Duodenal mucosa (tissue), 2 donors: ENCODE measurements at regions not wholly inside any gene's neighbourhood (a gene's known extent, or its start where the extent isn't known, plus 50 kb on each side); places are given as distances from the start of the nearest gene placed in this dataset.

ENCODE experiments used
- H3K27ac ChIP-seq: one replicate; pipeline ENCODE4 v1.7.0; 2013; ENCODE audit warnings: low read depth, low read length
- H3K27me3 ChIP-seq, 2 donors: one replicate each; pipeline ENCODE4 v1.7.0; 2013; ENCODE audit warnings: low read length in 2 of 2, control low read depth in 1 of 2; ENCODE audit not compliant: insufficient read depth in 2 of 2, control insufficient read depth in 1 of 2
- H3K36me3 ChIP-seq, 2 donors: one replicate each; pipeline ENCODE4 v1.7.0; 2013; ENCODE audit warnings: low read length in 2 of 2, control low read depth in 1 of 2; ENCODE audit not compliant: insufficient read depth in 2 of 2, control insufficient read depth in 1 of 2
- H3K4me1 ChIP-seq, 2 donors: one replicate each; pipeline ENCODE4 v1.7.0; 2013; ENCODE audit warnings: low read length in 2 of 2, control low read depth in 1 of 2; ENCODE audit not compliant: insufficient read depth in 2 of 2, control insufficient read depth in 1 of 2
- H3K4me3 ChIP-seq, 2 donors: one replicate each; pipeline ENCODE4 v1.7.0; 2013; ENCODE audit warnings: low read length in 2 of 2, low read depth in 1 of 2
- H3K9ac ChIP-seq, 2 donors: one replicate each; pipeline ENCODE4 v1.7.0; 2013; ENCODE audit warnings: low read length in 2 of 2, low read depth in 1 of 2
- H3K9me3 ChIP-seq, 2 donors: one replicate each; pipeline ENCODE4 v1.7.0; 2013; ENCODE audit warnings: low read length in 2 of 2, control low read depth in 1 of 2; ENCODE audit not compliant: control insufficient read depth in 1 of 2

GRCh38 chr22:27273436-27273835 is 528.1 kb downstream of the MN1 start:
- Histone ChIP-seq H3K36me3 (no peaks in the 10 kb centered on the region), H3K9me3 (peaks cover 0 to 3% of the 10 kb centered on the region in 2 donors), H3K4me3 (no peak overlapping the region), H3K4me1 (no peaks in the 10 kb centered on the region), H3K27ac (no peak overlapping the region), H3K9ac (no peak overlapping the region), H3K27me3 (peaks cover 2 to 5% of the 10 kb centered on the region in 2 donors)

- no peak overlapping the region for H3K9ac ChIP-seq
- no peak overlapping the region for H3K4me3 ChIP-seq
- H3K27ac ChIP-seq = no peak overlapping the region
- H3K9me3 ChIP-seq = peaks cover 0 to 3% of the 10 kb centered on the region in 2 donors
- peaks cover 2 to 5% of the 10 kb centered on the region in 2 donors for H3K27me3 ChIP-seq
- H3K4me1 ChIP-seq = no peaks in the 10 kb centered on the region
- H3K36me3 ChIP-seq = no peaks in the 10 kb centered on the region
Measured at GRCh38 chr22:27273853-27274252, 527.7 kb downstream of the MN1 start.

GRCh38 chr22:27274770-27275449 is 526.6 kb downstream of the MN1 start:
- peaks cover 0 to 3% of the 10 kb centered on the region in 2 donors for H3K9me3 ChIP-seq
- H3K4me1 ChIP-seq = no peaks in the 10 kb centered on the region
- peaks cover 2 to 5% of the 10 kb centered on the region in 2 donors for H3K27me3 ChIP-seq
- H3K36me3 ChIP-seq = no peaks in the 10 kb centered on the region
- no peak overlapping the region for H3K27ac ChIP-seq
- no peak overlapping the region for H3K9ac ChIP-seq
- no peak overlapping the region for H3K4me3 ChIP-seq

- Histone ChIP-seq H3K9me3 (peaks cover 0 to 3% of the 10 kb centered on the region in 2 donors), H3K27me3 (peaks cover 0 to 3% of the 10 kb centered on the region in 2 donors), H3K27ac (no peak overlapping the region), H3K36me3 (no peaks in the 10 kb centered on the region), H3K9ac (no peak overlapping the region), H3K4me3 (no peak overlapping the region), H3K4me1 (no peaks in the 10 kb centered on the region)
Measured at GRCh38 chr22:27278946-27279345, 522.6 kb downstream of the MN1 start.

- H3K9ac ChIP-seq = no peak overlapping the region
- H3K27me3 ChIP-seq = peaks cover 0 to 3% of the 10 kb centered on the region in 2 donors
- no peak overlapping the region for H3K4me3 ChIP-seq
- no peaks in the 10 kb centered on the region for H3K36me3 ChIP-seq
- no peak overlapping the region for H3K27ac ChIP-seq
- no peaks in the 10 kb centered on the region for H3K9me3 ChIP-seq
- no peaks in the 10 kb centered on the region for H3K4me1 ChIP-seq
Measured at GRCh38 chr22:27283240-27283639, 518.3 kb downstream of the MN1 start.

- no peak overlapping the region for H3K9ac ChIP-seq
- no peaks in the 10 kb centered on the region for H3K36me3 ChIP-seq
- H3K27me3 ChIP-seq = peaks cover 0 to 3% of the 10 kb centered on the region in 2 donors
- no peak overlapping the region for H3K27ac ChIP-seq
- no peaks in the 10 kb centered on the region for H3K4me1 ChIP-seq
- H3K9me3 ChIP-seq = no peaks in the 10 kb centered on the region
- no peak overlapping the region for H3K4me3 ChIP-seq
Measured at GRCh38 chr22:27283714-27284113, 517.8 kb downstream of the MN1 start.

GRCh38 chr22:27284324-27284723 is 517.2 kb downstream of the MN1 start:
- Histone ChIP-seq H3K36me3 (no peaks in the 10 kb centered on the region), H3K27me3 (peaks cover 0 to 3% of the 10 kb centered on the region in 2 donors), H3K9ac (no peak overlapping the region), H3K9me3 (no peaks in the 10 kb centered on the region), H3K27ac (no peak overlapping the region), H3K4me3 (no peak overlapping the region), H3K4me1 (no peaks in the 10 kb centered on the region)

GRCh38 chr22:27286711-27287110 is 514.8 kb downstream of the MN1 start:
- Histone ChIP-seq H3K36me3 (no peaks in the 10 kb centered on the region), H3K9me3 (no peaks in the 10 kb centered on the region)

GRCh38 chr22:27292542-27293299 is 508.8 kb downstream of the MN1 start:
- Histone ChIP-seq H3K27ac (no peak overlapping the region), H3K9me3 (no peaks in the 10 kb centered on the region), H3K27me3 (peaks cover 0 to 14% of the 10 kb centered on the region in 2 donors), H3K4me3 (no peak overlapping the region), H3K9ac (no peak overlapping the region), H3K4me1 (no peaks in the 10 kb centered on the region), H3K36me3 (no peaks in the 10 kb centered on the region)

More at GRCh38 chr22:27286711-27287110, 514.8 kb downstream of the MN1 start:
- Histone ChIP-seq H3K27ac (no peak overlapping the region), H3K4me3 (no peak overlapping the region), H3K9ac (no peak overlapping the region), H3K27me3 (peaks cover 0 to 3% of the 10 kb centered on the region in 2 donors), H3K4me1 (no peaks in the 10 kb centered on the region)

- no peaks in the 10 kb centered on the region for H3K4me1 ChIP-seq
- no peak overlapping the region for H3K27ac ChIP-seq
- peaks cover 10 to 26% of the 10 kb centered on the region in 2 donors for H3K27me3 ChIP-seq
- no peak overlapping the region for H3K4me3 ChIP-seq
- H3K36me3 ChIP-seq = no peaks in the 10 kb centered on the region
- H3K9ac ChIP-seq = no peak overlapping the region
- no peaks in the 10 kb centered on the region for H3K9me3 ChIP-seq
Measured at GRCh38 chr22:27293721-27294445, 507.7 kb downstream of the MN1 start.
